ENCODE measurements at regions not wholly inside any gene's neighbourhood (a gene's known extent, or its start where the extent isn't known, plus 50 kb on each side); places are given as distances from the start of the nearest gene placed in this dataset.
"Not testable (repeated sequence)": the region's sequence is repeated elsewhere in the genome, so short reads cannot be mapped to it uniquely, and the experiment has no call there.

DNA sequence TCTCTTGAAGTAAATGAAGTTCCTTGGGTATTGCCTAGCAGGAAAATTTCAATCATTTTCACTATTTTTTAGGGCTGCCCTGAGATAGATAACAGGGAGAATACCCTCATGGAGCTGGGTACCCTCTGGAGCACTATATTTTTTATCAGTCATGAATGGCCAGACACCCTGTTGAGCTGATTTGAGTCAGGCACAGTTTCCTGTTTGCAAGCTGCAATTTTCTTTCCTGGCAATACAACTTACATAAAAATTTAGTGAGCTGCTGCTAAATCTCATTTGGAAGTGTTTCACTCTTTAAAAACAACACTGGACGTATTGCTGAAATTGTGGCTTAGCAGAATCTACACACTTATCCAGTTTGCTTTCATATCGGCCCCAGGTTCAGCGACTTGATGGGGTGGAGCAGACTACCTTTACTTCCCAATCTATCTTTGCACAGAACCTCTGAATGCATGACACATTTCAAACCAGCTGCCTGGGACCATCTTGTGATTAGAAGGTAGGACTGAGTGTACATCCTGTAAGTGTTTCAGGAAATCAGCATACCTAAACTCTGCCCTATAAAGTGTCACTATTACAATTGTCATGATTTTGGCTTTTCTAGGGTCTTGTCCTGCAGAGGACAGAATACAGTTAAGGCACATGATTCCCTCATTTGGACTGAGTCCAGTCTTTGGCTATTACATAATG, 125.7 kb upstream of the FAM3C start:
- no peak for DNase-seq (ENCODE audit: low read depth)

DNA sequence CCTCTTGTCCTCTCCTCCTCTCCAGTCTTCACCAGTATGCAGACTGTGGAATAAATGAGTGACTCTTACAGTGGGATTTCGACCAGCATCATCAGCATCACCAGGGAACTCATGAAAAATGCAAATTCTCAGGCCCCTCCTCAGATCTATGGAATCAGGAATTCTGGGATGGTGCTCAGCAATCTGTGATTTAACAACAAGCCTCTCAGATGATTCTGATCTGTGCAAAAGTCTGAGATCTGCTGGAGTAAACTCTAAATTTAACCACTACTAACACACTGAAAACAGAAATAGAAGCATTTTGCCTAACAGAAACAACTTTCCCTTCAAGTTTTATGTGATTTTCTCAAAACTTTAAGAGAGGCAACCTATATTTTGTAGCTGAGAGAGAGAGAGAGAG, 124.8 kb upstream of the FAM3C start:
- DNase-seq (ENCODE audit: low read depth): no peak

DNA sequence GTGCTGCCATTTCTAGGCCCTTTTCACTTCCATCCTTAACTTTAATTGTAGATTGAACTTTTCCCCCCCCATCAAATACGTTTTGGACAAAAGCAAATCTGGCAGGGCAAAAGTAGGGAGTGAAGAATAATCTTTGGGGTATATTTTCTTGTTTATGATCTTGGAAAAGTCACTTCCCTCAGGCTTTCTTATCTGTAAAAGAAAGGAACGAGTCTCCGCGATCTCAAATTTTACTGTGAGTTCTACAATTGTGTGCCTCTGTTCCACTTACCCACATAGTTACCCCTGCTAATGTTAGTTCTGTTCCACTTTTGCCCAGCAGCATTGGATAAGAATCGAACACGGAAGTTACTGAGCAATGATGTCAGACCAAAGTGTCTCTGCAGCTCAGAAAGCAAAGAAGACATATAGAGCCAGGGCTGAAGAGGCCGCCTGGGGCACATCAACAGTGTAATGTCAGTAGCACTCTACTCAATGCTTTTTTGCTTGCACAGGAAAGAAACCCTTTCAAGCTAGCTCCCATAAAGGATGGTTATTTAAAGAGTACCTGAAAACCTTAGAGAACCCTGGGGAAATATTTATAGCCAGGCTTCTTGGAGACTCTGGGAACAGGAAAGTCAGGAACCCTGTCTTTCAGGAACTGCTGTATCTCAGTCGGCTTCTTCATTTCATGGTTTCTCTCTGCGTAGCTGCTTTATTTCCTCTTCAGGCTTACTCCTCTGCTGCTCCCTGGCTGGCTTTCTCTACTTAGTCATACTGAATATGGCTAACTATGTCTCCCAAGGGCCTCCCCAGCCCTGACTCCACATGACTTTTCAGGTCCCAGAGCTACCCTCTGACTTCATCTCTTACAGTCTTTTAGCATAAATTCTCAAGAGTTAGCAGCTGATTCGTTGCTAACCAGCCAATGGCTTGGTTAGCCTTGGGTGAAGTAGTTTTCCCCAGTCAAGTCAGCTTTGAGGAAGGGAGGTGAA, 123.7 kb upstream of the FAM3C start:
- no peak for DNase-seq (ENCODE audit: low read depth)

DNA sequence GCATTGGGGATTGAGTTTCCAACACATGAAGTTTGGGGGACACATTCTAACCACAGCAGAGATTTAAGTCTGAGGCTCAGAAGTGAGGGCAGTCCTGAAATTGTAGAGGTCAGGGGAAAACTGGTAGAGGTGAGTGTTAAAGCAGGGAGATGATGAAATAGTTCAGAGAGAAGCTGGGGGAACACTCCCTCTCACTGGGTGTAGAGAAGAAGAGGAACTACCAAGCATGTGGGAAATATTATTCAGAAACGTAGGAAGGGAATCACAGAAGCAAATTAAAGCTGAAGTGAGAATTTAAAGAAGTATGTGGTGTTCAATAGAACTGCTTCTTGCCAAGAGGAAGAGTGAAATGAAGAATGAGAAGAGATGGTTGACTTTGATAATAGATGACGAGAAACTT, 121.5 kb upstream of the FAM3C start:
- no peak for DNase-seq (ENCODE audit: low read depth)

DNA sequence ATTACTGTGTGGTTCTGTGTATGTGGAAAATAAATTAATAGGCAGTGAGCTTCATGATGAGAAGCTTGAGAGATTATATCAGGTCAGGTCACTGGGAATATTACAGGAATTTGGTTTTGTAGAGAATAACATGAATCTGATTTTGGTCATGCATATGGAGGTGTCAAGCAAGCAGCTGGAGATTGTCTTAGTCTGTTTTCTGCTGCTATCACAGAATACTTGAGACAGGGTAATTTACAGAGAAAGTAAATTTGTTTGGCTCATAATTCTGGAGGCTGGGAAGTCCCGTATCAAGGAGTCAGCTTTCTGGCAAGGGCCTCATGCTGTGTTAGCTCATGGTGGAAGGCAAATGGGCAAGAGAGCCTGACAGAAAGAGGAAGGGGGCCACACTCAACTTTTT, 120.7 kb upstream of the FAM3C start:
- no peak for DNase-seq (ENCODE audit: low read depth)

DNA sequence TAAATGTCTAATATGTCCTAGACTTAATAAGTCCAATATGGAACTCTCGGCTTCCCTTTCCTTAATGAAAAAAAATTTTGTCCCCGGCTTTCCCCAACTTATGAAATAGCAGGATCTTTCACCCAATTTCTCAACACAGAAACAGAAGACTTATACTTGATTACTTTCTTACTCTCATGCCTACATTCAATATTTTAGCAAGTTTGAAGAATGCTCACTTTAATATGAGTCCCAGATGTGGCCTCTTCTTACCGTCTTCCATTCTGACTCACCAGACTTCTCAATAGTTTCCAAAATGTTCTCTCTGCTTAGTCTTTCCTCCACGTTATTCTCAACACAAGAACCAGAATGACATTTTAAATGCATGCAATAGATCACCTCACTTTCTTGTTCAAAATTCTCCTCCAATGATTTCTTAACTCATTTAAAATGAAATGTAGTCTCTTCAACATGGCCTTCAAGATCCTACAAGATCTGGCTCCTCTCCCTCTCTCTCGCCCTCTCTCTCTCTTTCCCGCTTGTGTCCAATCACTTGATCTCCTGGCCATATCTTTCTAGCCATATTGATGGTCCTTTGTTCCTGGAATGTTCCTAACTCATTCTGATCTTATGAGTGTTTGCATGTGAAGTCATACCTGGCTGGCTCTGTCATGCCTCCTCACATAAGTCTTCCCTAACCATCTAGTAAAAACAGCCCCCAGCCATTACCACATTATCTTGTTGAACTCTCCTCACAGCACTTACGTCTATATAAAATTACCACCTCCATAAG, 119.7 kb upstream of the FAM3C start:
- DNase-seq (ENCODE audit: low read depth): no peak

DNA sequence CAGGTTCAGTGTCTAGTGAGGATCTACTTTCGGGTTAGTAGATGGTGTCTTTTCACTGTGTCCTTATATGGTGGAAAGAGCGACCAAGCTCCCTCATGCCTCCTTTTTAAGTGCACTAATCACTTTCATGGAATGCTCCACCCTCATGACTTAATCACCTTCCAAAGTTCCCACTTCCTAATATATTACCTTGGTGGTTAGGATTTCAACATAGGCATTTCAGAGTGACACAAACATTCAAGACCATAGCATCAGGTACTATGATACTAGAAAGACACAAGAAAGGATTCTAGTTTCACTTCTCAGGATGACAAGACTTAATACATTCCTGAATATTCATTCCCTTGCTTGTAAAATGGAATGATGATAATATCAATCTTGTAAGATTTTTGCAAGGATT, 119.1 kb upstream of the FAM3C start:
- no peak for DNase-seq (ENCODE audit: low read depth)

DNA sequence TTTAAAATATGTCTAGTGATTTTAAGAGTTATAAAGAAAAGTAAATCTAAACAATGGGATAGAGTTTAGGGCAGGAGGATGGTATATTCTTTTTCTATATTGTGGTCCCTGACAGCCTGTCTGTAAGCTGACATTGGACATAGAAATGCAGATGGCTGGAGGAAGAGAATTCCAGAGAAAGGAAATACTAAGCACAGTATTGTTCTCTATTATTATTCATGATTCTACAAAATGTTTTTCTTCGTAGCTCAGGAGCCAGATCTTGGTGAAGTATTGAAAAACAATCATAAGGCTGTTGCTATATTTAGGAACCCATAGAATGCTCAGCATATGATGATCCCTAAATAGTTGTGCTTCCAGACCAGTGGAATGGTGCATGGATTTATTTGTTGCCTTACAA, 117.0 kb upstream of the FAM3C start:
- no peak for DNase-seq (ENCODE audit: low read depth)

DNA sequence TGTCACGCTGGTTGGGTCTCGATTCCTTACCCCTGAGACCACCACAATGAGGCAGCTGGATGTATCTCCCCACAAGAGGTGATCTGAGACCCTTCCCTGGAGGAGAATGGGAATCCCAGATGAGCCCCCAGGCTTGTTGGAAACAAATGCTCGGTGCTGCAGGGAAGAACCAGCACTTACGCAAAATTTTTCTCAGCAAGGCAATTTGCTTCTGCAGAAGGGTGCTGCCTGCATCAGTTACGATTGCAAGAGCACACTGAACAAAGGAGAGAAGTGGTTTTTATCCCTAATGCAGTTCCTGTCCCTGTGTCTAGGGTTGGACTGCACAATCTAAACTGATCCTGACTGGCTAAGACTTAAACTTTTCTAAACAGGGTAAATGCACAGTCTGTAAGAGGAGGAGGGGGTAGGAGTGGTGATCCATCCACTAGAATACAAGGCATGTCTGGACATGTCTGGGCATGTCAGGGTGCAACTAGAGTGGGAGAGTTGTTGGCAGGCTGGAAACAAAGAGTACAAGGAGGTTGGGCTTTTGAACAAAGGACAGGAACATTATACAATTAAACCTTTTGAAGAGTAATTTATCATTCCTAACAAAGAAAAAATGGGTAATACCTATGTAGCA, 114.9 kb upstream of the FAM3C start:
- no peak for DNase-seq (ENCODE audit: low read depth)

DNA sequence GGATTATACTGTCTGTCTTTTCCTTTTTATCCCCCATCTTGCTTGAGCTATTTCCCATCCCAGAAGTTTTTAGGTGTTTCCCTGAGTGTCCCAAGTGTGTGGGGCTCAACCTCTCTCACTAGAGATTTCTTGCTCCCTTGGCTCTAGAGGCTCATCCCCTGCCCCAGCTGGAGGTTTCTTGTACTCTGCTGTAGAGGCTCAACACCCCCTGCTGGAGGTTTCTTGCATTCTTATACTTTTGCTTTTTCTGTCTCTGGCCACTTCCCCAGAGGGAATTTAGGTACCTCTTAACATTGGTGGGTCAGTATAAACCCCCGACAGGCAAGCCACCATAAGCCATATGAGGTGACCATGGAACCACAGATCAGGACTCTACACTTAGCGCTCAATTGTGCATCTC, 114.2 kb upstream of the FAM3C start:
- DNase-seq (ENCODE audit: low read depth): no peak

DNA sequence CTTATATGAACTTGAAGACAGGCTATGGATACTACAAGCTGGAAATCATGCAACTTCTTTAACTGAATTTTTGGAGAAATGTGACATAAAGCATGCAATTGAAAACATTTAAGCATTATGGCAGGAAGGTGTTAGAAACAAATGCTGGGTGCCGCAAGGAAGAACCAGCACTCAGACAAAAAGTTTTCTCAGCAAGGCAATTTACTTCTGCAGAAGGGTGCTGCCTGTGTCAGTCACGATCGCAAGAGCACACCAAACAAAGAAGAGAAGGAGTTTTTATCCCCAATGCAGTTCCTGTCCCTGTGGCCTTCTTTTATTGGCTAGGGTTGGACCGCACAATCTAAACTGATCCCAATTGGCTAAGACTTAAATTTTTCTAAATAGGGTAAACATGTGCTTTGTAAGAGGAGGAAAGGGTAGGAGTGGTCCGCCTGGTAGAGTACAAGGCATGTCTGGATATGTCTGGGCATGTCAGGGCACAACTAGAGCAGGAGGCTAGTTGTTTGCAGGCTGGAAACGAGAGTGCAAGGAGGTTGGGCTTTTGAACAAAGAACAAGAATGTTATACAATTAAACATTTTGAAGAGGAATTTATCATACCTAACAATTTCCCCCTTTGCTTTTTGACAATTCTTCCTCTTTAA, 109.6 kb upstream of the FAM3C start:
- DNase-seq (ENCODE audit: low read depth): no peak

DNA sequence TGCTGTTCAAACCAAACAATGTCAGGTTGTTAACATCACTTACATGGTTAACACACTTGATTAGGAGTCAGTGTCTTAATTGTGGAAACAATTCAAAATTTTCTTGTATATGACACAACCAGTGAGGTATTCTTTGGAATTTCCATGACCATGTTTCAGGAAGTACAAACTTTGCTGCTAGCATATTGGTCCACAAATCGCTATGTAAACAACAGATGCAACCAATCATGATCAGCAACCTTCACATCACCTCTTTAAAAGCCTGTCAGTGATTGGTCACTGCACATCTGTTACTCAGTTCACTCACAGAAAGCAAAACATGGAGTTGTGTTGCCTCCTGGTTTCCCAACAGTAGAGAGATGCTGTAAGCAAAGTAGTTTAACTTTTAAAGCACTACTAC, 108.9 kb upstream of the FAM3C start:
- no peak for DNase-seq (ENCODE audit: low read depth)

DNA sequence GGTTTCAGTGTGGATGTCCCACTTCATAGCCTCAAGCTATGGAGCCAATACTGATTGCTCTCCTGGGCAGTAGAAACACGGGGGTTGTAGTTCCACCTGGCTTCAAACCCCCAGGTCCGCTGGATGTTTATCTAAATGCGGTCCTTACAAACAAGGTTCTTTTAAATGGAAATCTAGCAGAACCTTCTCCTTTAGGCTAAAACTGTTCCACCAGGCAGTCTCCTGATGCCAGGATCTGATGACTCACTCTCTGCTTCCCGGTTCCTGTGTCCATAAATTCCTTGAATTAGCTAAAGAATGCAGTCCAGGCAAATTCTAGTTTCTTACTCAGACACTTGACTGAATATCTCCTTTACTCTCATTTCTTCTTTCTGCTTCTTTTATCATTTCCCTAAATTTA, 108.4 kb upstream of the FAM3C start:
- no peak for DNase-seq (ENCODE audit: low read depth)

DNA sequence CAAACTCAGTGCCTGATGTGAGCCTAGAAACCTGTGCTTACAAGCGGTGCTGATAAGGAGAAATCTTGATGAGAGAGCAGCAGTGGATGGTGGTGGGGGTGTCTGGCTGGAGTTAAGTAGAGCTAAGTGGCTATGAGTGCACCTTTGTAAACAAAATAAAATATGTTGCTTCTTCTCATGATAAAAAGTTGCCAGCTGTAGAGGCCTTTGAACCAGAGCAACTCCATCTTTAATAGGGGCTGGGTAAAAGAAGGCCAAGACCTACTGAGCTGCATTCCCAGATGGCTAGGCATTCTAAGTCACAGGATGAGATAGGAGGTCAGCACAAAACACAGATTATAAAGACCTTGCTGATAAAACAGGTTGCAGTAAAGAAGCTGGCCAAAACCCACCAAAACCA, 107.6 kb upstream of the FAM3C start:
- DNase-seq (ENCODE audit: low read depth): no peak

DNA sequence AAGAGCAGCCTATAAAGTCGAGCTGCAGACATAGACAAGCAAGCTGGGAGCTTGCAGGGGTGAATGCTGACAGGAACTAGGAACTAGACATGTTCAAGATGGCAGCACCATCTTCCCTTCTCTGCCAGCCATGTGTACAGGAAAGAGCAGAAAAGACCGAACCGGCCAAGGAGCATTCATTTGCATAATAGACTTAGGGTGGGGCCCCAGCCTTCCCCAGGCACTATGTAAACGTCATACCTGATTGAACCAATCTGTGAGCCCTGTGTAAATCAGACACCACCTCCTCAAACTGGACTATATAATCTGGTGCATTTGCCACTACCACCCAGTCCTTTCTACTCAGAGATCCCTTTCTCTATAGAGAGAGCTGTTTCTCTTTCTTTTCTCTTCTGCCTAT, 106.9 kb upstream of the FAM3C start:
- no peak for DNase-seq (ENCODE audit: low read depth)

DNA sequence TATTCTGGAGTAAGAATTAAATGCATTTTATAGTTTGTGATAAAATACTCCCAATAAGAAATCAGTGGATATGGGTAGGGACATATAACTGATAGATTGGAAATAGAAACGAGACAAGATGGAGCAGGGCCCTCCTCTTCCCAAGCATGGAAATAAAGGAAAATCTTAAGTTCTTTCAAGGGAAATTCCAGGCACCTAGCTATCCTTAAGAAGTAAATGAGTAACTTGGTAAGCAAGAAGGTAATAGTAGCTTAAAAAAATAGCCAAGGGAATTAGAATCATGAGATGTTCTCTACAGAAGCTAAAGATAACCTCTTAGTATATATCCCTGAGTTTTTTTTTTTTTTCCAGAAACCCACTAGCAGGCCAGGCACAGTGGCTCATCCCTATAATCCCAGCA, 105.5 kb upstream of the FAM3C start:
- no peak for DNase-seq (ENCODE audit: low read depth)

DNA sequence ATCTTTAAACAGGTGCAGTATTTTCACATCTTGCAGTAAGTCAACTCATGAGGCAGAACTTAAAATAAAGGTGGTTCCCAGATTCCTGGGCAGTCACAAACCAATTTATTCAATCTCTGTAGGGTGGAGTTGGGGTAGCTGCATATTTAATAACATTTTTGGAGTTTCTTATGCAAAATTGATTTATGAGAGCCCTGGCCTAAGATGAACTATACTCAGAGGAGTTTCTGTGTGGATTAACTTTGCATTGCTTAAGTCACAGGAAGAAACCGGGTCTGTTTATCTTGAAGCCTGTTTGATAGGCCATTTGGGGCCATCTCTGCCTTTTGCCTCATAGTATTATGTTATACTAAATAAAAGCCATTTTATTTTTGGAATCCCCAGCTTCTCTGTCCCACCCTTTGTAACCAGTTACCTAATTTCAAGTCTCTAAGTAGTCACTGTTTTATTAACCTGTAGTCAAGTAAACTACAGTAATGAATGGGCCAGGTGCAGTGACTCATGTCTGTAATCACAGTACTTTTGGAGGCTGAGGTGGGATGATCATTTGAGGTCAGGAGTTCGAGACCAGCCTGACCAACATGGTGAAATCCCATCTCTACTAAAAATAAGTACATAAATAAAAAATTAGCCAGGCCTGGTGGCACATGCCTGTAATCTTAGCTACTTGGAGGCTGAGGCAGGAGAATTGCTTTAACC, 104.4 kb upstream of the FAM3C start:
- DNase-seq (ENCODE audit: low read depth): no peak

DNA sequence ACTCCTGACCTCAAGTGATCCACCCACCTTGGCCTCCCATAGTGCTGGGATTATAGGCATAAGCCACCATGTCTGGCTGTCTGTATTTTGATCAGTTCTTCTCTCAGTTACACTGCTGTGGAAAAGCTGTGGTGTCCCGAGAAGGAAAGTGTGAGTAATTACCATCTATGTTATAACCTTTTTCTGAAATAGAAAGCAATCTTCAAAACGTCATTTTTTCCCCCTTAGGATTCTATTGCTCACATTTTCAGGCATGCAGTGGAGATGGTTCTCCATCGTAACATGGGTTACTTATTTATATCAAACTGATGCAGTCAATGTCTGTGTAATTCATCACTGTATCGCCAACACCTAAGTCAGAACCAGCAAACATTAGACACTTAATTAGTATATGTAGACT, 103.5 kb upstream of the FAM3C start:
- DNase-seq (ENCODE audit: low read depth): no peak

DNA sequence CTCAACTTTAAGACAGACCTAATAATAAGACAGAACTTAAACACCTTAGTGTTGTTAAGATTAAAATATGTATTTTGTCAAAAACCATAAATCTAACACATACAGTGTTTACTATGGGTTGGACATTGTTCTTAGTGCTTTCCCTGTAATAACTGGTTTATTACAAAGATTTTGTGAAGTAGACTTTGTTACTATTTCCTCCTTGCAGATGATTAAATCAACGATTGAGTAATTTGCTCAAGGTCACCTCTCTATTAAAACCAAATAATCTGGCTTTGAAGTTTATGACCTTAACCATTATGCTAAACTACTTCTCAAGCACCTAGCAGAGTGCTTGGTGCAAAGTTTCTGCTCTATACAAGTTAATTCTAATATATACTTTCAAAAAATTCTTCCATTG, 102.7 kb upstream of the FAM3C start:
- no peak for DNase-seq (ENCODE audit: low read depth)

DNA sequence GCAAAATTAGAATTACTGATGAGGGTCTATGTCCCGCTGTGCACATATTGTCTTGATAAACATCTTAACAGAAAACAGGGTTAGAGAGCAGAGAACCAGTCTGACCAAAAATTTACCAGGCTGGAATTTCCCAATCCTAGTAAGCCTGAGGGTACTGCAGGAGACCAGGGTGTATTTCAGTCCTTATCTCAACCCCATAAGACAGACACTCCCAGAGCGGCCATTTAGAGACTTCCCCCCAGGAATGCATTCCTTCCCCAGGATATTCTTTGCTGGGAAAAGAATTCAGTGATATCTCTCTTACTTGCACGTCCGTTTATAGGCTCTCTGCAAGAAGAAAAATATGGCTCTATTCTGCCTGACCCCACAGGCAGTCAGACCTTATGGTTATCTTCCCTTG, 101.4 kb upstream of the FAM3C start:
- DNase-seq (ENCODE audit: low read depth): not testable (repeated sequence)

DNA sequence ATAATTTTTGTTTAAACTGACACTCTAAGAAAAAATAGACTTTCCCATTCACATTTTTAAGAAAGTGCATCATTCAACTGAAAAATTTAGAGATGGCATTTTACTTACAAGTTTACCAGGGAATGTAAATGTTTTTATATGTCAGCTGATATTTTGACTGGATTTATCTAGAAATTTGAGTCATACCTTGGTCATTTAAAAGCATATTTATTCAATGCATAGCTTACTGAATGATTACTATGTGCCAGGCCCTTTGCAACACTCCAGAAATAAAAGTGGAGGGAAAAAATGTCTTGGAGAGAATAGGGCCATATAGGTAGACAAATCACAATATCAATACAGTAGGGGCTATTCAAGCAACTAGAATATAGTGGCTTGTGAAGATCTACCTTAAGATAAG, 98.4 kb upstream of the FAM3C start:
- DNase-seq (ENCODE audit: low read depth): no peak

All from stimulated activated CD8-positive, alpha-beta memory T cell treated with anti-CD3 and anti-CD28 coated beads, Interleukin-12 subunit alpha, Interleukin-12 subunit beta, amount 100 ng/mL, for 1 hour (primary cell).